Activated B cell treated with CpG ODN at 0.5 μM for 24 hours (primary cell): ENCODE measurements at regions not wholly inside any gene's neighbourhood (a gene's known extent, or its start where the extent isn't known, plus 50 kb on each side); places are given as distances from the start of the nearest gene placed in this dataset.

Experiments
- ATAC-seq: fragments of 200-7000 bp; cut with Tn5 transposase; one replicate; pipeline ENCODE4 v1.10.0; 2021; ENCODE audit warnings: low read depth, mild to moderate bottlenecking, moderate library complexity
- CTCF ChIA-PET: fragments of 350-600 bp; sonication (Branson Sonifier 250); formaldehyde crosslinking; loops from one replicate; lab custom pipeline; 2021; ENCODE audit warnings: antibody characterized with exemption; lab: Charles Lee
- POLR2A ChIA-PET: fragments of 350-600 bp; sonication (Branson Sonifier 250); formaldehyde crosslinking; loops from one replicate; lab custom pipeline; 2021; ENCODE audit warnings: antibody characterized with exemption; lab: Charles Lee
- DNase-seq: peaks from one replicate; pipeline ENCODE4 v3.0.0; 2022
- H3K27ac Mint-ChIP-seq: one replicate; pipeline ENCODE4 v1.8.0; 2020; ENCODE audit warnings: mixed read lengths
- H3K27me3 Mint-ChIP-seq: one replicate; pipeline ENCODE4 v1.8.0; 2021; ENCODE audit warnings: mixed read lengths
- H3K36me3 Mint-ChIP-seq: one replicate; pipeline ENCODE4 v1.8.0; 2021; ENCODE audit warnings: low read depth, mixed read lengths
- H3K4me1 Mint-ChIP-seq: one replicate; pipeline ENCODE4 v1.8.0; 2021; ENCODE audit warnings: mixed read lengths
- H3K4me3 Mint-ChIP-seq: one replicate; pipeline ENCODE4 v1.8.0; 2020; ENCODE audit warnings: mild to moderate bottlenecking, mixed read lengths
- H3K9me3 Mint-ChIP-seq: one replicate; pipeline ENCODE4 v1.8.0; 2020; ENCODE audit warnings: mixed read lengths
- intact Hi-C: fragments of 100-400 bp; cut with micrococcal nuclease; formaldehyde crosslinking; loops from one replicate; pipeline ENCODE4 v1.15.1; 2024
- TF ChIP-seq, protein P1 (sequence below): fragments of 200-600 bp; IDR thresholded peaks from one replicate; pipeline ENCODE4 v1.8.0; 2022; ENCODE audit warnings: antibody characterized with exemption, mild to moderate bottlenecking

- no peaks in the 10 kb centered on the region for H3K27me3 Mint-ChIP-seq
- H3K4me3 Mint-ChIP-seq = no peak overlapping the region
- intact Hi-C loops = no loop called here
- ATAC-seq = no peak
- POLR2A ChIA-PET = no interaction called here
- TF ChIP-seq, protein P1, sequence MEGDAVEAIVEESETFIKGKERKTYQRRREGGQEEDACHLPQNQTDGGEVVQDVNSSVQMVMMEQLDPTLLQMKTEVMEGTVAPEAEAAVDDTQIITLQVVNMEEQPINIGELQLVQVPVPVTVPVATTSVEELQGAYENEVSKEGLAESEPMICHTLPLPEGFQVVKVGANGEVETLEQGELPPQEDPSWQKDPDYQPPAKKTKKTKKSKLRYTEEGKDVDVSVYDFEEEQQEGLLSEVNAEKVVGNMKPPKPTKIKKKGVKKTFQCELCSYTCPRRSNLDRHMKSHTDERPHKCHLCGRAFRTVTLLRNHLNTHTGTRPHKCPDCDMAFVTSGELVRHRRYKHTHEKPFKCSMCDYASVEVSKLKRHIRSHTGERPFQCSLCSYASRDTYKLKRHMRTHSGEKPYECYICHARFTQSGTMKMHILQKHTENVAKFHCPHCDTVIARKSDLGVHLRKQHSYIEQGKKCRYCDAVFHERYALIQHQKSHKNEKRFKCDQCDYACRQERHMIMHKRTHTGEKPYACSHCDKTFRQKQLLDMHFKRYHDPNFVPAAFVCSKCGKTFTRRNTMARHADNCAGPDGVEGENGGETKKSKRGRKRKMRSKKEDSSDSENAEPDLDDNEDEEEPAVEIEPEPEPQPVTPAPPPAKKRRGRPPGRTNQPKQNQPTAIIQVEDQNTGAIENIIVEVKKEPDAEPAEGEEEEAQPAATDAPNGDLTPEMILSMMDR = no peak
- no peak overlapping the region for H3K27ac Mint-ChIP-seq
- no peak for DNase-seq
- CTCF ChIA-PET = no interaction called here
- H3K36me3 Mint-ChIP-seq = no peaks in the 10 kb centered on the region
- H3K4me1 Mint-ChIP-seq = no peaks in the 10 kb centered on the region
- H3K9me3 Mint-ChIP-seq = no peaks in the 10 kb centered on the region
Measured at GRCh38 chr5:59959330-59959729, 65.8 kb upstream of the PDE4D start.

DNA sequence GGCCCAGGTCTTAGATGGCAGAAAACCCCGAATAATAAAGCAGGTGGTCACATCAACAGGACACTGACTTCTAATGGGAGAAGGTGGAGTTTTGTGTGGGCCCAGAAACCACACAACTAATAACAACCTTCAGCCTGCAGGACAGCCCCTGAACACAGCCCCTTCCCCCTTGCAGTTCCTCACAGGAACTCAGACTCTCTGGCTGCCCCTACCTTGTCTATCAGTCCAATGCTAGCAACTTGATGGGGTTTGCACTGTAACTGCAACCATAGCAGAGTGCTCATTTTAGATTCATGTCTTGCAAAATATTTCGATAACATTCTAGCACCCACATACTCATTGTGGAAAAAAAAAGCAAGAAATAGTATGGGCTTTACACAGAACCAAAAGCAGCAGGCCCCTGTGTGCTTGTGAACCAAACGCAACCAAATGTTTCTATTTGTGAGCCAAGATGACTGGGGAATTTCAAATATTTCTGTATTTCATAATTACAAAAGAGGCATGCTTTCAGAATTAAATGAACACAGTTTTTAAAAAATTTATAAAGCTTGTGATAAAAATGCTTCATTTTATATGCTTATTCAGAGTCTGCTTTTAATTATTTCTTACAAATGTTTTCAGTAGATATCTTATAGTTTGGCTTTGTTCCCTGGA lies 62.7 kb upstream of the PDE4D start:
- no peak for DNase-seq
- H3K36me3 Mint-ChIP-seq = no peaks in the 10 kb centered on the region
- intact Hi-C loops = no loop called here
- no peak overlapping the region for H3K4me3 Mint-ChIP-seq
- H3K9me3 Mint-ChIP-seq = no peaks in the 10 kb centered on the region
- POLR2A ChIA-PET = no interaction called here
- no peak overlapping the region for H3K27ac Mint-ChIP-seq
- H3K4me1 Mint-ChIP-seq = no peaks in the 10 kb centered on the region
- CTCF ChIA-PET = no interaction called here
- ATAC-seq = no peak
- TF ChIP-seq, protein P1 = no peak
- no peaks in the 10 kb centered on the region for H3K27me3 Mint-ChIP-seq

GRCh38 chr5:59955241-59955640 lies 61.7 kb upstream of the PDE4D start:
- CTCF ChIA-PET = no interaction called here
- no peaks in the 10 kb centered on the region for H3K36me3 Mint-ChIP-seq
- no peaks in the 10 kb centered on the region for H3K9me3 Mint-ChIP-seq
- POLR2A ChIA-PET = no interaction called here
- intact Hi-C loops = no loop called here
- no peaks in the 10 kb centered on the region for H3K4me1 Mint-ChIP-seq
- no peaks in the 10 kb centered on the region for H3K27me3 Mint-ChIP-seq
- TF ChIP-seq, protein P1 = no peak
- DNase-seq (no peak), ATAC-seq (no peak)
- no peak overlapping the region for H3K4me3 Mint-ChIP-seq
- H3K27ac Mint-ChIP-seq = no peak overlapping the region

DNA sequence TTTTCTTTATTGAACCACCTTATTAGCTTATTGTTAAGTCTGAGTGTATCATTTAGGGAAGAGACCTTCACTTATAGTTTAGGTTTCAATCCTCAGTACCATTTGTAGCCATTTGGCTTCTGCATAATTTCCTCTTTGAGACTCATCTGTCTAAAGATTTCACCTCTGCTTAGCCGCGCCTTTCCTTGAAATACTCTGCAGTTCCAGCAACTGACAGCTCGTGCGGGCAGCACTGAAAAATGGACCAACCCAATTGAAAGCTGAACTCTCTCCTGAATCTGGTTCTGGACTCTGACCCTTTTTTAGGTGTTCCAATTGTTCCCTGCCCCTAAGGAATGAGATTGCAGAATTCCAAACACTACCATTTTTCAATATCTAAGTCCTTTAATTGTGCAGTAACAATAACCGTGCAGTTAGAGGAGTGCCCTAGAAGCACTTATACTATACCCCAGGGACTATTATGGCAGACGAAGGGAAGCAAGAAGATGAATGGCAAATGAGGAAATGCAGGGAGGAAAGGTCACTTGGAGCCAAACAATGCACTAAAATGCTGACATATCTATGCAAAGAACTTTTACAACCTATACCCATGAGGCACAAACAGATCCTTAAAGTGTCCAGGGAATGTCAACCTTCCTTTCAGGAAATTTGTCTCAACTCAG lies 50.1 kb upstream of the PDE4D start:
- peaks cover 3% of the 10 kb centered on the region for H3K27me3 Mint-ChIP-seq
- no peaks in the 10 kb centered on the region for H3K9me3 Mint-ChIP-seq
- ChIA-PET CTCF (no interaction called here), POLR2A (no interaction called here)
- no peak overlapping the region for H3K4me3 Mint-ChIP-seq
- intact Hi-C loops = no loop called here
- no peak overlapping the region for H3K27ac Mint-ChIP-seq
- no peaks in the 10 kb centered on the region for H3K36me3 Mint-ChIP-seq
- TF ChIP-seq, protein P1 = no peak
- DNase-seq (no peak), ATAC-seq (no peak)
- H3K4me1 Mint-ChIP-seq = no peaks in the 10 kb centered on the region
